ENCODE measurements at regions not wholly inside any gene's neighbourhood (a gene's known extent, or its start where the extent isn't known, plus 50 kb on each side); places are given as distances from the start of the nearest gene placed in this dataset.

GRCh38 chr16:60091529-60091928 is 1357.4 kb upstream of the GOT2 start:
- TF ChIP-seq REST (IDR thresholded peaks at IDR 0.05; ENCODE audit: insufficient read depth in 1 of 2, low read depth in 2 of 2, low read length in 2 of 2) (no peak), SIN3A (IDR thresholded peaks at IDR 0.05; ENCODE audit: borderline replicate concordance, insufficient read depth, low read length) (no peak)

Measured in PFSK-1 (cell line).